HS-27A (cell line): ENCODE measurements at regions not wholly inside any gene's neighbourhood (a gene's known extent, or its start where the extent isn't known, plus 50 kb on each side); places are given as distances from the start of the nearest gene placed in this dataset.

ENCODE experiments used
- DNase-seq: peaks from one replicate; pipeline ENCODE4 v3.0.0-alpha.2; 2012; ENCODE audit warnings: low read depth, missing footprints

- DNase-seq: no peak
Observed at GRCh38 chr22:27144321-27144720, 486.9 kb downstream of the MIAT start.

GRCh38 chr22:27146866-27147633 lies 489.7 kb downstream of the MIAT start:
- DNase-seq: no peak

GRCh38 chr22:27148055-27148454 lies 490.7 kb downstream of the MIAT start:
- no peak for DNase-seq

GRCh38 chr22:27148886-27149470 lies 491.6 kb downstream of the MIAT start:
- DNase-seq: no peak

GRCh38 chr22:27149921-27150543 lies 492.6 kb downstream of the MIAT start:
- DNase-seq: no peak

- DNase-seq: no peak
Observed at GRCh38 chr22:27150544-27150941, 493.2 kb downstream of the MIAT start.

GRCh38 chr22:27151407-27151806 lies 494.0 kb downstream of the MIAT start:
- DNase-seq: no peak

GRCh38 chr22:27152033-27152432 lies 494.6 kb downstream of the MIAT start:
- DNase-seq: no peak

GRCh38 chr22:27152883-27153282 lies 495.5 kb downstream of the MIAT start:
- no peak for DNase-seq

- no peak for DNase-seq
Observed at GRCh38 chr22:27153386-27153785, 496.0 kb downstream of the MIAT start.

- DNase-seq: no peak
Observed at GRCh38 chr22:27154717-27155116, 497.3 kb downstream of the MIAT start.

GRCh38 chr22:27156821-27157489 lies 499.6 kb downstream of the MIAT start:
- no peak for DNase-seq

GRCh38 chr22:27157666-27158370 lies 500.4 kb downstream of the MIAT start:
- no peak for DNase-seq

- no peak for DNase-seq
Observed at GRCh38 chr22:27159016-27159415, 501.6 kb downstream of the MIAT start.

GRCh38 chr22:27159716-27160295 lies 502.4 kb downstream of the MIAT start:
- DNase-seq: no peak

- no peak for DNase-seq
Observed at GRCh38 chr22:27163162-27164137, 506.1 kb downstream of the MIAT start.

GRCh38 chr22:27164781-27165503 lies 507.6 kb downstream of the MIAT start:
- no peak for DNase-seq

- DNase-seq: no peak
Observed at GRCh38 chr22:27168681-27169080, 511.3 kb downstream of the MIAT start.

GRCh38 chr22:27170491-27170890 lies 513.1 kb downstream of the MIAT start:
- peak; percentile 90 for DNase-seq

GRCh38 chr22:27171212-27171611 lies 513.8 kb downstream of the MIAT start:
- DNase-seq: no peak
